GM12874 (cell line): ENCODE measurements at regions not wholly inside any gene's neighbourhood (a gene's known extent, or its start where the extent isn't known, plus 50 kb on each side); places are given as distances from the start of the nearest gene placed in this dataset.

Experiments
- TF ChIP-seq, protein P1 (sequence below): IDR thresholded peaks from 2 replicates; pipeline ENCODE4 v1.5.1; 2011; ENCODE audit warnings: low read depth, mild to moderate bottlenecking, control low read depth, low read length, moderate library complexity; ENCODE audit not compliant: insufficient read depth

DNA sequence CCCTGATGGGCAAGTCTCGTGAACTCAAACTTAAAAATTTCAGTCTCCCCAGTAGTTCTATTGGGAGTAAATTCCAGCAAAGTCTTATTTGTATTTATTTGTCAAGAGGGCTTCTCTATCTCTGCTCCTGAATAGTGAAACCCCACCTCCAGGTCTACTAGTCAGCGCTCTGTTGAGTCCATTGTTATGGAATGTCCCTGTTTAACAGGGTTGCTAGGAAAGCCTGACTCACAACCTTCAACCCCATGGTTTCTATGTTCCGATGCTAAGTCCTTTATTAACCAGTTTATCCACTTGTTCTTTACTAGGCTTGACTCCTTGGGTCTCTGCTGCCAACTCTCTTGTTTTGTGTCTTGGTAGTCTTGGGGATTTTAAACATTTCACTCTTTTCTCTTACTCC, 250.7 kb upstream of the MYOCD start:
- TF ChIP-seq, protein P1, sequence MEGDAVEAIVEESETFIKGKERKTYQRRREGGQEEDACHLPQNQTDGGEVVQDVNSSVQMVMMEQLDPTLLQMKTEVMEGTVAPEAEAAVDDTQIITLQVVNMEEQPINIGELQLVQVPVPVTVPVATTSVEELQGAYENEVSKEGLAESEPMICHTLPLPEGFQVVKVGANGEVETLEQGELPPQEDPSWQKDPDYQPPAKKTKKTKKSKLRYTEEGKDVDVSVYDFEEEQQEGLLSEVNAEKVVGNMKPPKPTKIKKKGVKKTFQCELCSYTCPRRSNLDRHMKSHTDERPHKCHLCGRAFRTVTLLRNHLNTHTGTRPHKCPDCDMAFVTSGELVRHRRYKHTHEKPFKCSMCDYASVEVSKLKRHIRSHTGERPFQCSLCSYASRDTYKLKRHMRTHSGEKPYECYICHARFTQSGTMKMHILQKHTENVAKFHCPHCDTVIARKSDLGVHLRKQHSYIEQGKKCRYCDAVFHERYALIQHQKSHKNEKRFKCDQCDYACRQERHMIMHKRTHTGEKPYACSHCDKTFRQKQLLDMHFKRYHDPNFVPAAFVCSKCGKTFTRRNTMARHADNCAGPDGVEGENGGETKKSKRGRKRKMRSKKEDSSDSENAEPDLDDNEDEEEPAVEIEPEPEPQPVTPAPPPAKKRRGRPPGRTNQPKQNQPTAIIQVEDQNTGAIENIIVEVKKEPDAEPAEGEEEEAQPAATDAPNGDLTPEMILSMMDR: no peak

DNA sequence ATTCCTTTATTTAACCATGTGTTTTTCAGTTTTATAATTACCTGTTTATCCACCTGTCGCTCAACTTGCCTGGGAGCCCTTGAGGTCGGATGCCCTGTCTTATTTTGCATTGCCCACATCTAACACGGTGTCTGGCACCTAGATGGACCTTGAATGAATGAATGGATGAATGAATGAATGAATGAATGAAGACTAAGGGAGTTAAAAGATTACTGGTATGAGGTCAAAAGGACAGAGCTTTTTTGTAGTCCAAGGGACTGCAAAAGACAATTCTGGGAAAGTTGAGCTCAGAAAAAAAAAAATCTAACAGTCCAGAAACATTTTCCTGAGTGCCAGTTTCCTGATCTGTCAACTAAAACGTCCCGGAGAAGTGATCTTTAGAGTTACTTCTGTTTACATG, 244.6 kb upstream of the MYOCD start:
- TF ChIP-seq, protein P1: no peak

DNA sequence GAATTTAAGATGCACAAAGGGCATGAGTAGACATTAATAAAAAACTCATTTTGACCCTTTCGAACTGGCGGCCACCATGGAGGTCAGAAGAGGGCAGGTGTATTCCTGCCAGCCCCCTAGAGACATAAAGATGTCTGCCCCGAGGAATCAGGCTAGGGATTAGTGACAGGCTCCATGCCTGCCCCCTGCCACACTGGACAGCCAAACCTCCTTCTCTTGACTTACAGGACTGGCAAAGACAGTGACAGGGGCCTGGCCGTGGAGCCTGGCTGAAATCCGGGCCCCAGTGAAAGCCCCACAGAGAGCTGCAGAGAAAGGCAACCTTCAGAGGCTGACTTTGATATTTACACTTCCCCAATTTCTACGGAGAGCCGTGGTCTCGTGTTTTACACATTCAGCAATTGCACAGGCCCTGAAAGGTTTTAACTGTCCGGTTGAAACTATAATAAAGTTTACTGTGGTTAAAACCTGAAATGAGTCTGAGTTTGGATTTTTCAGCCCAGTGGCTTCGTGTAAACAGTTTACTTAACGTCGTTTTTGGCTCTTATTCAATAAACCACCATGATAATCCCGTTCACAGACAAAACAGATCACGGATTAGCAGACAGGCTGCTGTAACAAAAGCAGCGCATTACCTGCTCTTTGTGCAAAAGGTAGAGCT, 243.9 kb upstream of the MYOCD start:
- TF ChIP-seq, protein P1: no peak

DNA sequence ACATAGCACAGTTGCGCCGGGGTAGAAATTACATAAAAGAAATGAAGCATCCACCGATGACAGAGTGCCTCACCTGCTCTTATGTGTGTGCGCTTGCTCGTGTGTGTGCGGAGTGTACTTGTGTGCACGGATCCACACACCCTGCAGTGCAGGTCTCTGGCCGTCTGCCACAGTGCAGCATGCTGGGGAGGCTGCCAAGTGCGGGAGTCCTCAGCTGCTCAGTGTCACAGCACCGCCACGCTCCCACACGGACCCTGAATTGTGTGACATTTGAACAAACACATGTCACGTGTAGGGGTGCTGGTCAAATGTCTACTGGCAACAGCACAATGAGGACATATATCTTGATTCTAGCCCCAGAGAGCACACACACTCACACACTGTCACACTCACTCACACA, 243.0 kb upstream of the MYOCD start:
- TF ChIP-seq, protein P1: no peak

DNA sequence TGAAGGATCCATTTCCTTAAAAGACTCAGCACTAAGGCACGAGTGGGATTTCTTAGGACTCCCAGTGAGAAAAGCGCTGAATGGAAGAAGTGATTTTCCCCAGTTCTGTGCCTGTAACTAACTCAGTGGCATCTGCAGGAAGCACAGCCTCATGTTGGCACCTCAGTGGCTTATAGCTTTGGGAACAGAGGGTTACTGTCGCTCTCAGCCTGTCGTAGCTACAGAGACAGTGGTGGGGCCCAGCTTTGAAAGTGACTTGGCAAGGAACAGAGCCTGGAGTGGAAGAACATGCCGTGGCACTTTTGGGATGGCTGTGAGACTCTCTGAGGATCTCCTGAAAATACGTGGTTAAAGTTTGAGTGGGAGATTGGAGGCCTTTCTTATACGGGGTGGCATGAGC, 242.4 kb upstream of the MYOCD start:
- TF ChIP-seq, protein P1: no peak

DNA sequence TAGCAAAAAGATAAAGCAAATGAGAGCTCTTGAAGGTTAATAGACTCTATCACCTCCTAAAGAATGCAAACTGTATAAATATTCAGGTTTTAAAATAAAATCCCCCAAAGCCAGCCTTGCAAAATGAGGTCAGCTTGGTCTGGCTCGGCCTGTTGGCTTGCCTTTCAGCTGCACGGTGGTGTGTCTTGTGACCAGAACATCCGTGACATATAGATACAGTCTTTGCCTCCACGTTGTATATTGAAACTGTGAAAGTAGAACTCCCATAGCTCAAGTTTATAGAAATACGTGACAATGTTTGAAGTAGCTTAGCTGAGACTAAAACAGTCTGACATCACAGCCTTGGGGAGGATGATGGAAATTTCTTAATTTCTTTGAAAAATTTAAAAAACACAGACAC, 236.6 kb upstream of the MYOCD start:
- TF ChIP-seq, protein P1: no peak

DNA sequence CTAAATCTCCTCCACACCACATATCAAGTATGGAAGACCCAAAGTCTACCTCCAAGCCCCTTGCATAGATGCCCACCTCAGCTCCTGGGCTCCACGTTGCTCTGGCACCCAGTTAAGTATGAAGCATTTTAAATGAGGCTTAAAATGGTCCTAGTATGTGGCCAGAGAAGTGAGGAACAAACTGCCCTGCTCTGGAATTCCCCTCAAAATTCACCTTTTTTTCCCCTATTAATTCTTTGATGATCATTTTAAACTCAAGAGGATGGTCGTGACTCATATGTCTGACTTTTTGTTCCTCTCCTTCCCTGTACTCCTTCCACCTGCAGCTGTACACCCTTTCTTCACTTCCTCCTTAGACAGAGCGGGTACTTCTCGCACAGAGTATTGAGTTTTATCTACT, 234.5 kb upstream of the MYOCD start:
- TF ChIP-seq, protein P1: no peak

DNA sequence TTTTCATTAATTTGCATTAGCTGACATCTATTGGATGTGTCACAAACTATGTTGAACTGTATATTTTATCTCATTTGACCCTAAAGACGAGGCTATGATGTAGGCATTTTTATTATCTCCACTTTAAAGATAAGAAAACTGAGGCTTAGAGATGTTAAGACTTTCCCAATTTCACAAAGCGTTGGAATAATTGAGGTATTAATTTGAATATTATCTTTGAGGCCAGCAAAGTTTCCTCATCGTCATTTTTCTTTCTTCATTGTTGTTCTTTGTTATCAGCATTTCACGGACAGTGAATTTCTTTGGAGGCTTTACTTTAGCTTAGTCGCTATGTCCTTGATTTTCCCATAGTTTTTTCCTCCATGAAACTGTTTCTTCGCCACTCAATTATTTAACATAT, 227.5 kb upstream of the MYOCD start:
- TF ChIP-seq, protein P1: no peak
